ENCODE measurements at regions not wholly inside any gene's neighbourhood (a gene's known extent, or its start where the extent isn't known, plus 50 kb on each side); places are given as distances from the start of the nearest gene placed in this dataset.
"Not testable (repeated sequence)": the region's sequence is repeated elsewhere in the genome, so short reads cannot be mapped to it uniquely, and the experiment has no call there.

DNA sequence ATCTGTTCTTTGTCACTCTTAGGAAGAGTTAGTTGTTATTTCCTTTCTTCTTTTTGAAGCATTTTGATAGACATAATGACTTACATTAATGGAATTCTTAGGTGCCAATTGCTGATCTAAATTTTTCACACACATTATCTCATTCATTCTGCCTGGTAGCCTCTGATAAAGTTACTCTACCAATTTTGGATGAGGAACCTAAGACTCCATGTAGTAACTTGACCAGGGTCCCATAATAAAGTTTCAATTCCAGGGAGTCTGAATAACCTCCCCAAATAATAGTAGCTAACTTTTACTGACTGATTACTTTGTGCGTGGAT lies 73.2 kb upstream of the CITED2 start:
- Histone ChIP-seq H3K27ac (ENCODE audit: low read depth, low read length) (no peak overlapping the region), H3K4me1 (ENCODE audit: control insufficient read depth, insufficient read depth, low read length) (no peaks in the 10 kb centered on the region), H3K4me3 (ENCODE audit: low read length) (no peak overlapping the region)

DNA sequence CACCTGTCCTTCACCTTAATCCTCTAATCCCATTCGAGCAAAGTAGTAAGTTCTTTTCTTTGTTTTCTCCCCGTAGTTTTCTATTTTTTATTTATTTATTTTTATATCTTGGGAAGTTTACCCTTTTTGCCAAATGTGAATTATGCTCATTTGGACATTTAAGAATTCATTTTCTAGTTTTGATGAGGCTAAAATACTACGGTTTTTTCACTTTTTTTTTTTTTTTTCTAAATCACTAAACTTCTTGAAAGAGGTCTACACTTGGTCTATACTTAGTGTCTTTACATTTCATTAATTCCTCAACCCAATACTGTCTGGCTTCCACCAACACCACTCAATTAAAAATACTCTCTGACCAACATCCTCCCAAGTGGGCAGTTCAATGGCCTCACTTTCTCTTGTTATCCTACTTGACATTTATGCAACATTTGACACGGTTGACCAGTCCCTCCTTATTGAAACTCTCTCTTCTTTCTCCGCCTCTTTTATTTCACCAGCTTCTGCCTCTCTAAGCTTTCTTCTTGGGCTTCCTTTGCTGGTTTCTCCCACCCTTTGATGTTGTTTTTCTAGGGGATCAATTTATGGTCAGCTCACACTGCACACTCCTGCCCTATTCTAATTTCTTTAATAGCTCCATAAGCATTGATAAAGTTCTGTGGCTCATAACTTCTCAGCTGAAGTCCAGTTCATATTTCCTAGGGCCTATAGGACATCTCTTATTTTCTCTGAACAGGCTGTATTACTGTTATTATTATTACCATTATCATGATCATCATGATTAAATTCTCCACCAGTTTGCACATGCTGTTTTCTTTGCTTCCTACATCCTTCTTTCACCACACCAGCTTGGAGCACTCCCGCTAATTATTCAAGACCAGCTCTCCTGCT lies 72.6 kb upstream of the CITED2 start:
- Histone ChIP-seq H3K9ac (ENCODE audit: low read length) (no peak overlapping the region), H3K4me1 (ENCODE audit: control insufficient read depth, insufficient read depth, low read length) (no peaks in the 10 kb centered on the region), H3K36me3 (ENCODE audit: control insufficient read depth, insufficient read depth, low read length) (no peaks in the 10 kb centered on the region), H3K4me3 (ENCODE audit: low read length) (no peak overlapping the region), H3K27ac (ENCODE audit: low read depth, low read length) (no peak overlapping the region), H3K27me3 (ENCODE audit: control insufficient read depth, insufficient read depth, low read length) (no peaks in the 10 kb centered on the region)

More for the DNA sequence above, 73.2 kb upstream of the CITED2 start:
- no peaks in the 10 kb centered on the region for H3K36me3 ChIP-seq (ENCODE audit: control insufficient read depth, insufficient read depth, low read length)
- H3K9ac ChIP-seq (ENCODE audit: low read length) = no peak overlapping the region
- H3K27me3 ChIP-seq (ENCODE audit: control insufficient read depth, insufficient read depth, low read length) = no peaks in the 10 kb centered on the region

- H3K27ac ChIP-seq (ENCODE audit: low read depth, low read length) = no peak overlapping the region
- no peaks in the 10 kb centered on the region for H3K27me3 ChIP-seq (ENCODE audit: control insufficient read depth, insufficient read depth, low read length)
- no peak overlapping the region for H3K4me3 ChIP-seq (ENCODE audit: low read length)
- H3K36me3 ChIP-seq (ENCODE audit: control insufficient read depth, insufficient read depth, low read length) = no peaks in the 10 kb centered on the region
- no peaks in the 10 kb centered on the region for H3K4me1 ChIP-seq (ENCODE audit: control insufficient read depth, insufficient read depth, low read length)
- H3K9ac ChIP-seq (ENCODE audit: low read length) = no peak overlapping the region
These were observed 71.8 kb upstream of the CITED2 start for GRCh38 chr6:139446138-139446715.

- H3K4me1 ChIP-seq (ENCODE audit: control insufficient read depth, insufficient read depth, low read length); H3K27me3 ChIP-seq (ENCODE audit: control insufficient read depth, insufficient read depth, low read length); H3K27ac ChIP-seq (ENCODE audit: low read depth, low read length); H3K36me3 ChIP-seq (ENCODE audit: control insufficient read depth, insufficient read depth, low read length); H3K9ac ChIP-seq (ENCODE audit: low read length); H3K4me3 ChIP-seq (ENCODE audit: low read length): not testable (repeated sequence)
These were observed 69.9 kb upstream of the CITED2 start for GRCh38 chr6:139444273-139444787.

- no peaks in the 10 kb centered on the region for H3K27me3 ChIP-seq (ENCODE audit: control insufficient read depth, insufficient read depth, low read length)
- no peak overlapping the region for H3K27ac ChIP-seq (ENCODE audit: low read depth, low read length)
- H3K36me3 ChIP-seq (ENCODE audit: control insufficient read depth, insufficient read depth, low read length) = no peaks in the 10 kb centered on the region
- no peaks in the 10 kb centered on the region for H3K4me1 ChIP-seq (ENCODE audit: control insufficient read depth, insufficient read depth, low read length)
- no peak overlapping the region for H3K4me3 ChIP-seq (ENCODE audit: low read length)
- no peak overlapping the region for H3K9ac ChIP-seq (ENCODE audit: low read length)
These were observed 69.0 kb upstream of the CITED2 start for GRCh38 chr6:139443231-139444112.

DNA sequence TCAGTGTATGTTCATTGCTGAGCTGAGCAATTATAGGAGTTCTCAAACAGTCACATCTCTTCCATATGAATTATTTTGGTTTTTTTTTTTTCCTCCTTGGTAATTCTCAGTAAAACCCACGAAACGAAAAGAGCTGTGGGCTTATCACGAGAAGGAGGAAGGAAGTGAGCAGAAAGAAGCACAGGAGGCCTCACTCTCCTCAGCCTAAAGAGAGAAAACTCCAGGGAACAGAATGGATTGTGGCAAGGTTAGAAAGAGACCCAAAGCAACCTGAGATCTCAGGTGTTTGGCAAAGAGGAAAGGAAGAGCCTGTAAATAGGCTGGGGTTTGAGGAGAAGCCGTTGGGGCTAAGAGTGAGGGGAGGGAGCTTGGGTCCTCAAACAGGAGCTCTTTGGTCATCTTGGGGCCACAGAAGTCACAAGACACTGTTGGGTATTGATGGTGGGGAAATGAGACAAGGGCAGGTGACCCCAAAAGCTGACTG lies 67.8 kb upstream of the CITED2 start:
- no peak overlapping the region for H3K27ac ChIP-seq (ENCODE audit: low read depth, low read length)
- no peak overlapping the region for H3K4me3 ChIP-seq (ENCODE audit: low read length)
- H3K36me3 ChIP-seq (ENCODE audit: control insufficient read depth, insufficient read depth, low read length) = no peaks in the 10 kb centered on the region
- H3K9ac ChIP-seq (ENCODE audit: low read length) = no peak overlapping the region
- no peaks in the 10 kb centered on the region for H3K27me3 ChIP-seq (ENCODE audit: control insufficient read depth, insufficient read depth, low read length)
- no peaks in the 10 kb centered on the region for H3K4me1 ChIP-seq (ENCODE audit: control insufficient read depth, insufficient read depth, low read length)

DNA sequence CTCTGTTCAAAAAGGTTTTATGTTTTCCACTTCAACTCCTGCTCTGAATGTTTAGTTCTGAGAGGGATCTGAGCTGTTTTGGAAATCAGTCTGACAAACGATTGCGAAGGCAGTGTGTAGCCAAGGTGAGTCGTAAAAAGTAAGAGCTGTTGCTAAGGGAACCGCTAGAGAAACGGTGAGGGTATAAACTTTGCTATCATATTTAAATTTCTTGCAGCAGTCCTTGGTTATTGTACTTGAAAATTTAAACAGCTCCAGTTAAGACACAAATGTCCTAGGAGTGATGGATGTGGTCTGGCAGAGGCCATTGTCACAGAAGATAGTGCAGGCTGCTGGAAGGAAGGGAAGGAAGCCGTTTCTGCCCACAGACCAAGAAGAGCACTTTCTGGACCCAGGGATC lies 64.9 kb upstream of the CITED2 start:
- H3K4me1 ChIP-seq (ENCODE audit: control insufficient read depth, insufficient read depth, low read length) = peaks cover 8% of the 10 kb centered on the region
- no peaks in the 10 kb centered on the region for H3K27me3 ChIP-seq (ENCODE audit: control insufficient read depth, insufficient read depth, low read length)
- no peak overlapping the region for H3K4me3 ChIP-seq (ENCODE audit: low read length)
- no peak overlapping the region for H3K9ac ChIP-seq (ENCODE audit: low read length)
- H3K36me3 ChIP-seq (ENCODE audit: control insufficient read depth, insufficient read depth, low read length) = no peaks in the 10 kb centered on the region
- H3K27ac ChIP-seq (ENCODE audit: low read depth, low read length) = no peak overlapping the region

GRCh38 chr6:139438775-139439174 lies 64.3 kb upstream of the CITED2 start:
- H3K4me1 ChIP-seq (ENCODE audit: control insufficient read depth, insufficient read depth, low read length) = peaks cover 8% of the 10 kb centered on the region
- no peaks in the 10 kb centered on the region for H3K36me3 ChIP-seq (ENCODE audit: control insufficient read depth, insufficient read depth, low read length)
- no peak overlapping the region for H3K9ac ChIP-seq (ENCODE audit: low read length)
- no peak overlapping the region for H3K4me3 ChIP-seq (ENCODE audit: low read length)
- peak overlapping the region; percentile 54 for H3K27ac ChIP-seq (ENCODE audit: low read depth, low read length)
- H3K27me3 ChIP-seq (ENCODE audit: control insufficient read depth, insufficient read depth, low read length) = no peaks in the 10 kb centered on the region

GRCh38 chr6:139436957-139437348 lies 62.5 kb upstream of the CITED2 start:
- Histone ChIP-seq H3K4me3 (ENCODE audit: low read length) (no peak overlapping the region), H3K4me1 (ENCODE audit: control insufficient read depth, insufficient read depth, low read length) (peaks cover 8% of the 10 kb centered on the region), H3K27me3 (ENCODE audit: control insufficient read depth, insufficient read depth, low read length) (no peaks in the 10 kb centered on the region), H3K9ac (ENCODE audit: low read length) (no peak overlapping the region), H3K27ac (ENCODE audit: low read depth, low read length) (no peak overlapping the region), H3K36me3 (ENCODE audit: control insufficient read depth, insufficient read depth, low read length) (no peaks in the 10 kb centered on the region)

DNA sequence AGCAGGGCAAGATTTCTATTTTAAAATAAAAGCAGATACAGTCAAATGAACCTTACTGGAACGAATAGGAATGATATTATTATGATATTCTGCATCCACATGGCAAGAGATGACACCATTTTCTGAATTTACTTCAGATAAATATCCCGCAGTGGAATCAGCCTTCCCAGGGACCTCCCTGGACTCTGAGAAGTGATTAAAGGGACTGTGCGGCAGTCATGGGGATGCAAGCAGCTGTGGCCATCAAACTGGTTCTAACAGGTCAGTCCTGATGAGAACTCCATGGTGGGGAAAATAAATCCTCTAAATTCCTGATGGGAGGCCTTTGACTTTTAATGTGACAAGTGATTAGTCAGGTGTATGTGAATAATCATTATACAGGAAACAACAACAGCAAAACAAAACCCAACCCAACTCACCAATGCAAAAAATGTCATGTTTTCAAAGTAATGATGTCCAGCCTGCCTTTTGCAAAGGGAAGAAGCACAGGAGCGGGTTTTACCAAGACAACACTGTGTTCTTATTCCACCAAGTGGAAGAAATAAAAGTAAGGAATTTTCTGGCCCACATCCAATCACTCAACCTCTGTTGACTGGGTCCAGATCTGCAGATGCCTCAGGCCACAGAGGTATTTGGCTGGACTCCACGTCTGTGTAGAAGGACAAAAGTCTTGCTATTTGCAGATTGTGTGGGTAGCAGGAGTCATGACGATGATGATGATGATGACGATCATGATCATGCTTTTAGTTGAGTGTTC lies 61.9 kb upstream of the CITED2 start:
- Histone ChIP-seq H3K27ac (ENCODE audit: low read depth, low read length) (no peak overlapping the region), H3K27me3 (ENCODE audit: control insufficient read depth, insufficient read depth, low read length) (no peaks in the 10 kb centered on the region), H3K36me3 (ENCODE audit: control insufficient read depth, insufficient read depth, low read length) (no peaks in the 10 kb centered on the region), H3K9ac (ENCODE audit: low read length) (no peak overlapping the region), H3K4me1 (ENCODE audit: control insufficient read depth, insufficient read depth, low read length) (peaks cover 8% of the 10 kb centered on the region), H3K4me3 (ENCODE audit: low read length) (no peak overlapping the region)

DNA sequence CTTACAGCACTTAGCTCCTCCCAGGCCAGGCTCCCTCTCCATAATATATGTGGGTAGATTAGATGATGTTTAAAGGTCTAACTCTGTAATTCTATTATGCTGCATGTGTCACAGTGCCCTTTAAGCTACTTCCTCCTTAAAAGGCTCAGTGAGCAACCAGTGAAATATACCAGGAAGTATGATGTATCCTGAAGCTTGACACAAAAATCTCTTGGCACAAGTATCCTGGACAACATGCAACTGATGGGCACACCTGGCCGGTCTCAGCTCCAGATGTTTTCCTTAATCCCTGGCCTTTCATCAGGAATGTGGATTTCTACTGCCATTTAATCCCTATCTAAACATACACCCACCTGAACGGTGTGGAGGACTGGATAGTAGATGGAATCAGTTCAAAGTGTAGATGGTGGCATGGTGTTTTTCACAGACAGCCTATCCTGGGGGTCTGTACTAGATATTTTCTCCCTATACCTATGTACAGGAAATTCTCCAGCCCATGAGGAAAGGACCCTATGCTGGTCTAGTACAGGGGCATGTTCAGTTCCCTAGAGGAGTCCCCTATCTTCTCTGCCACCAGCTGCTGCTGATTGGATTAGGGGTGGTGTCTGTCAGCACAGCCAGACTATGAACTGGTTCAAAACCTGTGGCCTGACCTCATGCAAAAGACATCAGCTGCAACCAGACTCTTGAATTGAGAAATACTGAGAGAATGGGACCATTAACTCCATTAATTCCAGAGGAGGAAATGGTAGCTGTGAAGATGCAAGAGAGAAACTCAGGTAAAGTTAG lies 59.4 kb upstream of the CITED2 start:
- H3K27me3 ChIP-seq (ENCODE audit: control insufficient read depth, insufficient read depth, low read length) = no peaks in the 10 kb centered on the region
- no peak overlapping the region for H3K9ac ChIP-seq (ENCODE audit: low read length)
- peaks cover 11% of the 10 kb centered on the region for H3K4me1 ChIP-seq (ENCODE audit: control insufficient read depth, insufficient read depth, low read length)
- no peak overlapping the region for H3K4me3 ChIP-seq (ENCODE audit: low read length)
- no peaks in the 10 kb centered on the region for H3K36me3 ChIP-seq (ENCODE audit: control insufficient read depth, insufficient read depth, low read length)
- no peak overlapping the region for H3K27ac ChIP-seq (ENCODE audit: low read depth, low read length)

Data from rectal smooth muscle tissue (tissue), 1 donor.